NCI-H1048 (cell line): ENCODE measurements at regions not wholly inside any gene's neighbourhood (a gene's known extent, or its start where the extent isn't known, plus 50 kb on each side); places are given as distances from the start of the nearest gene placed in this dataset.
"Not testable (repeated sequence)": the region's sequence is repeated elsewhere in the genome, so short reads cannot be mapped to it uniquely, and the experiment has no call there.

Experiments
- DNase-seq: peaks from one replicate; lab custom pipeline; 2025; lab: John Stamatoyannopoulos, UW

DNA sequence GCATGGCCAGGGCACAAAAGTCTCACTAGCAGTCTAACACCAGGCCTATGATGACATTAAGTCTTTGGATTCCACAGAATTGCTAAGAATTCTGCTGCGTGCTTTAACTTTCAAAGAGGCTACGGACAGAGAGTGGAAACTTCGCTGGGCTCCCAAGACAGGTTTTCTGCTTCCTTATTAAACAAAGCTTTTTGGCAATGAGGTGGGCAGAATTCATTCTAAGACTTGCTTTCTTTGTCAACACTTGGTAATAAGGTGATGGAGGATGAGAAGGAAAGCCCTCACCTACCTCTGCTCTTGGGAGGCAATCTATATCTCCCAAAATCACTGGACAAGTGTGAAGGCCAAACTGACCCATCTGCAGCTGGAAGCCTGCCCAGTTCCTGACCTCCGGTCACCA lies 231.9 kb downstream of the ATPSCKMT start:
- no peak for DNase-seq

DNA sequence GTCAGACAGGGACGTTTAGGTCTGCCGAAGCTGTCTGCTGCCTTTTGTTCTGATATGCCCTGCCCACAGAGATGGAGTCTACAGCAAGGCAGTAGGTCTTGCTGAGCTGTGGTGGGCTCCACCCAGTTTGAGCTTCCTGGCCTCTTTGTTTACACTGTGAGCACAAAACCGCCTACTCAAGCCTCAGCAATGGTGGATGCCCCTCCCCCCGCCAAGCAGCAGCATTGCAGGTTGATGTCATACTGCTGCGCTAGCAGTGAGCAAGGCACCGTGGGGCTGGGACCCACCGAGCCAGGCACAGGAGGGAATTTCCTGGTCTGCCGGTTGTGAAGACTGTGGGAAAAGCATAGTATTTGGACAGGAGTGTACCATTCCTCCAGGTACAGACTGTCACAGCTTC lies 233.1 kb downstream of the ATPSCKMT start:
- not testable (repeated sequence) for DNase-seq

- DNase-seq: not testable (repeated sequence)
These were observed 234.0 kb downstream of the ATPSCKMT start for GRCh38 chr5:10015681-10016080.

- DNase-seq: no peak
These were observed 239.9 kb downstream of the ATPSCKMT start for GRCh38 chr5:10009802-10010201.

- no peak for DNase-seq
These were observed 262.6 kb downstream of the ATPSCKMT start for GRCh38 chr5:9987101-9987500.

- DNase-seq: no peak
These were observed 272.6 kb downstream of the ATPSCKMT start for GRCh38 chr5:9977070-9977469.

- DNase-seq: no peak
These were observed 273.1 kb downstream of the ATPSCKMT start for GRCh38 chr5:9976621-9977020.

GRCh38 chr5:9972059-9972458 lies 277.6 kb downstream of the ATPSCKMT start:
- no peak for DNase-seq

DNA sequence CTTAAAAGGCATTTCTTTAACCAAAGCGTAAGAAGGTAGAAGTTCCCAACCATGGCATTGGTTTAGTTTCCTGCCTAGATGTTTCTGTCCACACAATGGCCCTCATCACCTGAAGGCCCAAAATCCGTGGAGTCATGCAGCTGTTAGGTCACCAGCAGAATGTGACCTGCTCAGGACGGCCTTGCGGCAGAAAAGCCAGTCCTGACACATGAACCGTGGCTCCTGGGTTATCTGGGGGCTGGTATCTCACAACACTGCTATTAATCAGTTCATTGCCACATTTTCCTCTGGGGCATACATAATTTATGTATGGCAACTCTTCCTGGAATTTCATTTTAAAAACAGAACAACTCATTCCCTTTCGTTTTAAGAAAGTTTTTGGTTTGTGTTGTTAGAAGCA lies 278.4 kb downstream of the ATPSCKMT start:
- DNase-seq: no peak

DNA sequence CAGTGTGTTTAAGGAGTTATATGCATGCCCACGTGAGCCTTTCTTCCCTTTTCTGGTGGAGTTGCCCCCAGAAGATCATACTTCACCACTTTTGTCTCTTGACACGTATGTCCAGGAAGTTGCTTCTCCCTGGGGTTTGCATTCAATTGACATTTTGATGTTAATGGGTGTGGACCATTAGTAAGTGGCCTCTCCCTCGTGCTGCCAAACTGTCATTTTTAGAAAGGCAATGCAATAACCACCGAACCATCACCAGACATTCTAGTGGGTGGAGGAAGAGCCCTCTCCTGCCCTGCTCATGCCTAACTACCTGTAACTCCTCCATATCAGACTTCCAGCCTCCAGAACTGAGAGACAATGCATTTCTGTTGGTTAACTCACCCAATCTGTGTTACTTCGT lies 290.8 kb downstream of the ATPSCKMT start:
- no peak for DNase-seq

- no peak for DNase-seq
These were observed 292.5 kb downstream of the ATPSCKMT start for GRCh38 chr5:9957214-9957613.

- no peak for DNase-seq
These were observed 293.0 kb downstream of the ATPSCKMT start for GRCh38 chr5:9956725-9957124.

DNA sequence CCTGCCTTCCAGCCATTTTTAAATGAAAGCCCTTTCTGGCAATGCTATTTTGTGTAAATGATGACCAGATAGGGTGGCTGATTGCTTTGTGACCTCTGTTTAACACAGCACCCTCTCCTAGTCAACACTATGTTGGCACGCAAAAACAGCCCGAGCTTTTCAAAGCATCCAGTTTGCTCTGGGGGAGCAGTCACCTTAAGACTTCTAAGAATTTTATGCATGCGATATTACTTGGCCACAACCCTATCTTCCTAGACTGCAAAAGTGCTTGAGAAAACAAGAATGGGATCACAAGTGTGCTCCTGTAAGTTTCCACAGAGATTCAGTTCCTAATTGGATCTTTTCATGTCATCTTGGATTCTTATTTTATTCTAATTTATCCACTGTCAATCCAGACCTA lies 294.1 kb downstream of the ATPSCKMT start:
- DNase-seq: no peak

DNA sequence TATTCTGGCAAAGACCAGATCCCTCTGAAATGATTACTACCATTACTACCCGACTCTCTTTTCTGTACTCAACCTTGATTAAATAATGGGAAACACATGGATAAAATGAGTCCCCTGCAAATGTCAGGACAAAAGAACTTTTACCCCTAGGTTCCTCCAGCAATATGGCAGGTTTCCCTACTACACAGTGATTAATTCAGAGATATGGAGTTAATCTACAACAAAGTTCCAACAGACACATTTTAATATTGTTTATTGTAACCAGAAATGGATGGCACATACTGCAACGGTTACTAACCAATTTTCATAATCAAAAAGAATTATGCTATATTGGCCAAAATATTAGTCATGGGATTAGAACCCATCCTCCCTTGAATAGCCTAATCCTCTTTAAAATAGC lies 294.8 kb downstream of the ATPSCKMT start:
- DNase-seq: no peak

DNA sequence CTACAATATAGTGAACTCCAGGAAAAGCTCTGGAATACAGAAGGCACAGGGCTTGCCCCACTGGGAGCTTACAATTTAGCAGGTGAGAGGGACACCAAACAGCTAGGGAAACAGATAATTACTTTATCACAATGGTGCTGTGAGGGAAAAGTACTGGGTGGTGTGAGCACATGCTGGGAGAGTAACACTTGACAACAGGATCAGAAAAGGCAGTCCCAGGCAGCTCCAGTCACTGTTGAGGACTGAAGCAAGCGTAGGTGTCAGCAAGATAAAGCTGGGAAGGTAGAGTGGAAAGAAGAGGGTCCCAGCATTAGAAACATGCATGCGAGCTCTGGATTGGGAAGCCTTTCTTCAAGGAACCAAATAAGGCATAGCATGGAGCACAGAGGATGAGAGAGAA lies 296.0 kb downstream of the ATPSCKMT start:
- no peak for DNase-seq

GRCh38 chr5:9951865-9952516 lies 297.7 kb downstream of the ATPSCKMT start:
- DNase-seq: no peak

DNA sequence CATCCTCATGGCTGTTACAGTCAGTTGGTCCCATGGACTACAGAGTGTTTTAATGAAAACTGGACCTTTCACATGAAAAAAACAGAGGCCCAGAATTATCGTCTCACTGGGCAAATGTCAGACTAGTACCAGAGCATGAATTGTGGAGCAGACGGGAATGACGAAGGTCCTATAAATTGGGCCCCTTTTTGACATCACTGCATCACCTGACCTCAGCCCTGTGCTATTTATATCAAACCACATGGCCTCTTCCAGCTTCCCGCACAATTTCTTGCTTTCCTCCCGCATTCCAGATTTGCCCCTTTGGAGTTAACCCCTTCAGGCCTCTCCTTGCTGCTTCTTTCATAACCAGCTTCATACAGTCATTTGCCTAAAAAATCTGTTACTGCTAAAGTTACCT lies 301.7 kb downstream of the ATPSCKMT start:
- no peak for DNase-seq

DNA sequence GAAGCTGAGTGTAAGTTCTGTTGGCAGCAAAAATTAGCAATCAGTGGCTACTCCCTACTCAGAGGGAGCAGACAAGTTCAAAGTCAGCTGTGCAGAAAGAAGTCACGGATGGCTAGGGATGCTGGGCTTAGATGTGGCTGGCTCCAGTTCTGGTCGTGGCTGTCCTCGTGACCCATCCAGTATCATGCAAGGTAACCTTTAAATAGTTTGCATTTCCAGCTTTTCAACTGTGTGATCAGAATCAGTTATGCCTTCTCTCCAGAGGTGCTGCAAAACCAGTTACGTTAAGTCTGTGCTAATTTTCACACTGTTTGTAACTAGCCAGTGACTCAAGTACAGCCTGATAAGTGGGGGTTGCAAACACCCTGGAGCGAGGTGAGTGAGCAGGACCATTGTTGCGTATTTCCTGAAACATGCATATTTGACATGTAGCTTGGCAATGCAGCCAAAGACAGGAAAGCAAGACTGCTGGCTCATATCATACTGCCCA lies 302.4 kb downstream of the ATPSCKMT start:
- no peak for DNase-seq

DNA sequence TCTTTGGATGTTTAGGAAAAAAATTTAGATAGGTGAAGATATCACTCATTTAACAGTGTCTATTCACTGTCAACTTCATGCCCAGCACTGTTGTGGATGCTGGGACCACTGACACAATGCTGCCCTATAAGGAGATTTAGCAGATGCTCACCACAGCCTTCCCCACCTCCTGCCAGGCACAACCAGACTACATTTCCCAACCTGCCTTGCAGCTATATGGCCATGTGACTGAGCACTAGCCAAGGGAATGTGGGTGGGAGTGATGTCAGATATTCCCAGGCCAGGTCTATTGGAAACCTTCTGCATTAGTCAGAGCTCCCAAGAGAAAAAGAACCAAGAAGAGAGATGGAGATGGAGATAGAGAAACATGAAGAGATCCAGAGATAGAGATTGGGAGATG lies 302.6 kb upstream of the TAS2R1 start:
- DNase-seq: no peak

GRCh38 chr5:9930156-9930555 lies 300.0 kb upstream of the TAS2R1 start:
- no peak for DNase-seq

- no peak for DNase-seq
These were observed 298.2 kb upstream of the TAS2R1 start for GRCh38 chr5:9928326-9928725.

DNA sequence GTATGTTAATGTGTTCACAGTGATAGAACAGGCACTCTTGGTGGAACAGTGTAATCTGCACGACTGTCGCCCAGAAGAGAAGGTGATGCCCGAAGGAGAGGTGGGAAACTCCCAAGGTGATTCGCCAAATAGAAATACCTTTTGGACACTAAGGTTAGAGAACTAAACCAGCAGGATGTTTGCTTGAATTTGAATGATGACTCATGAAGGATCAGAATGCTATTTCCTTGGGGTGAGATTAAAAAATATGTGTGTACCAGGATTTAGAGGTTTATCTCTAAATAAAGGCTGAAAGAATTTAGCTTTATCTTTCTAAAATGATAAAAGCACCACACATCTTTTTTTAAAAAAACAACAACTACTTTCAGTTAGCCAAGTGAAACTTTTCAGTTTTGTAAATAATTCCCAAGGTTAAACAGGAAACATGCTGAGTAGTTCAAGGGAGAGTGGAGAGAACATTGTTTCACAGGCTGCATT lies 297.4 kb upstream of the TAS2R1 start:
- DNase-seq: no peak

DNA sequence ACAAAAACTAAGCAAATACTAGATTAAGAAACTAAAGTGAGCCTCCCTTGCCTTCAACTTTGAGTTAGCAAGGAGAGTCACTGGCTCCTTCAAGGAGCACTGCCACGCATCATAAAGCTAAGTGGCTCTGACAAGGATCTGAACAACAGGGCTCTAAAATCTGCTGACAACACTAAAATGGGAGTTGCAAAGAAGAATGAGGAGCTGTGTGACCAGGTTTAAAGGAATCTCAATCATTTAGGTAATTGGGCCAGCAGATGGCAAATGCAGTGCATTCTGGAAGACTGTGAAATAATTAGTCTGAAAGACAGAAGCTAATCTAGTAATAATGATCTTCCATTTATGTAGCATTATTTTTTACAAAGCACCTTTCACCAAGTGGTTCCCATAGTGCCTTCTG lies 297.0 kb upstream of the TAS2R1 start:
- DNase-seq: no peak

DNA sequence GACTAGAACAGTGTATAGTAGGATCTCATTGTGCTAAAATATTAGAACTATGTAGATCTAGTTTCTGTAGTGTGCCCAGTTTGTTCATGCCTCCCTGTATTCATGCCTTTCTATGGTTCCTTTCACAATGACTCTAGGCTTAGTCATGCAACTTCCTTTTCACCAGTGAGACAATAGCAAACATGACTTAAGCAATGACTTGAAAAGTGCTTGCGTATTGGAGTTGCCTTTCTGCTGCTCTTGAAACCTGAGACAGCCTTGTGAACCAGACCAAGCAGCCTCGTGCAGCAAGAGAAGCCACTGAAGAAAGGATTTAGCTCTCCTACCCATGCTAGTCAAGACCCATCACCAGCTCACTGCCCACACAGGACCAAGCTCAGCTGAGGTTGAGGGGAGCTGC lies 294.5 kb upstream of the TAS2R1 start:
- no peak for DNase-seq
